ENCODE measurements at regions not wholly inside any gene's neighbourhood (a gene's known extent, or its start where the extent isn't known, plus 50 kb on each side); places are given as distances from the start of the nearest gene placed in this dataset.

DNA sequence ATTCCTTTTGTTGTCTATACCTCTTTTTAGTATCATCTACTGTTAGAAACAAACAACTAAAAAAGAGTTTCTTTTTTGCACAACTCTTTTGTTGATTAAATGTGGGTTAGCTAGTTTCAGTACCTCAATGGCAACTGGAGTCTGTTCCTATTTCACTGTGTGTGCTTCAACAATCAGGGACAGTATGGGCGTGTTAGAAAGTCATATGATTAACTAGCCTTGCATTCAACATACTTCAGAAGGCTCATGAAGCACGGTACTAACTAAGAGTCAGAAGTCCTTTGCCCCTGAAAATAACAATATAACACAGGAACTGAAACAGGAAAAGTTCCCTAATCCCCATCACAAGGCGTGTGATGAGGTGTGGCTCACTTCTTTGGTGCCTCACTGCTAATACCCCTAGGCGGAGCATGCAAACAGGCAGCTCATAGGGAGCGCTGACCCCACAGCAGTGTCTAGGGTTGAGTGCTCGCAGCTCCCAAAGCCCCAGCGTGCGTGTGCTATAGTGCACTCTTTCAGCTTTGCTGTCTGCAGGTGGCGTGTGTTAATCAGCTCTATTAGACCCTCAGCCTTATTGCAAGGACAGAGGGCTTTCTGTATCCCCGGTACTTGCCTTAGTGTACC, 203.1 kb upstream of the NDST3 start:
- TF ChIP-seq, protein P1, sequence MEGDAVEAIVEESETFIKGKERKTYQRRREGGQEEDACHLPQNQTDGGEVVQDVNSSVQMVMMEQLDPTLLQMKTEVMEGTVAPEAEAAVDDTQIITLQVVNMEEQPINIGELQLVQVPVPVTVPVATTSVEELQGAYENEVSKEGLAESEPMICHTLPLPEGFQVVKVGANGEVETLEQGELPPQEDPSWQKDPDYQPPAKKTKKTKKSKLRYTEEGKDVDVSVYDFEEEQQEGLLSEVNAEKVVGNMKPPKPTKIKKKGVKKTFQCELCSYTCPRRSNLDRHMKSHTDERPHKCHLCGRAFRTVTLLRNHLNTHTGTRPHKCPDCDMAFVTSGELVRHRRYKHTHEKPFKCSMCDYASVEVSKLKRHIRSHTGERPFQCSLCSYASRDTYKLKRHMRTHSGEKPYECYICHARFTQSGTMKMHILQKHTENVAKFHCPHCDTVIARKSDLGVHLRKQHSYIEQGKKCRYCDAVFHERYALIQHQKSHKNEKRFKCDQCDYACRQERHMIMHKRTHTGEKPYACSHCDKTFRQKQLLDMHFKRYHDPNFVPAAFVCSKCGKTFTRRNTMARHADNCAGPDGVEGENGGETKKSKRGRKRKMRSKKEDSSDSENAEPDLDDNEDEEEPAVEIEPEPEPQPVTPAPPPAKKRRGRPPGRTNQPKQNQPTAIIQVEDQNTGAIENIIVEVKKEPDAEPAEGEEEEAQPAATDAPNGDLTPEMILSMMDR (IDR thresholded peaks at IDR 0.05), result no peak
- TF ChIP-seq, protein P2, sequence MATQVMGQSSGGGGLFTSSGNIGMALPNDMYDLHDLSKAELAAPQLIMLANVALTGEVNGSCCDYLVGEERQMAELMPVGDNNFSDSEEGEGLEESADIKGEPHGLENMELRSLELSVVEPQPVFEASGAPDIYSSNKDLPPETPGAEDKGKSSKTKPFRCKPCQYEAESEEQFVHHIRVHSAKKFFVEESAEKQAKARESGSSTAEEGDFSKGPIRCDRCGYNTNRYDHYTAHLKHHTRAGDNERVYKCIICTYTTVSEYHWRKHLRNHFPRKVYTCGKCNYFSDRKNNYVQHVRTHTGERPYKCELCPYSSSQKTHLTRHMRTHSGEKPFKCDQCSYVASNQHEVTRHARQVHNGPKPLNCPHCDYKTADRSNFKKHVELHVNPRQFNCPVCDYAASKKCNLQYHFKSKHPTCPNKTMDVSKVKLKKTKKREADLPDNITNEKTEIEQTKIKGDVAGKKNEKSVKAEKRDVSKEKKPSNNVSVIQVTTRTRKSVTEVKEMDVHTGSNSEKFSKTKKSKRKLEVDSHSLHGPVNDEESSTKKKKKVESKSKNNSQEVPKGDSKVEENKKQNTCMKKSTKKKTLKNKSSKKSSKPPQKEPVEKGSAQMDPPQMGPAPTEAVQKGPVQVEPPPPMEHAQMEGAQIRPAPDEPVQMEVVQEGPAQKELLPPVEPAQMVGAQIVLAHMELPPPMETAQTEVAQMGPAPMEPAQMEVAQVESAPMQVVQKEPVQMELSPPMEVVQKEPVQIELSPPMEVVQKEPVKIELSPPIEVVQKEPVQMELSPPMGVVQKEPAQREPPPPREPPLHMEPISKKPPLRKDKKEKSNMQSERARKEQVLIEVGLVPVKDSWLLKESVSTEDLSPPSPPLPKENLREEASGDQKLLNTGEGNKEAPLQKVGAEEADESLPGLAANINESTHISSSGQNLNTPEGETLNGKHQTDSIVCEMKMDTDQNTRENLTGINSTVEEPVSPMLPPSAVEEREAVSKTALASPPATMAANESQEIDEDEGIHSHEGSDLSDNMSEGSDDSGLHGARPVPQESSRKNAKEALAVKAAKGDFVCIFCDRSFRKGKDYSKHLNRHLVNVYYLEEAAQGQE (IDR thresholded peaks at IDR 0.05; ENCODE audit: insufficient read depth in 1 of 2, low read depth in 2 of 2, low read length in 1 of 2), result no peak
- TF ChIP-seq TCF7L2 (IDR thresholded peaks at IDR 0.05; ENCODE audit: low read depth, low read length), result no peak
- TF ChIP-seq POLR2AphosphoS5 (IDR thresholded peaks at IDR 0.05; ENCODE audit: low read depth, low read length), result no peak
- no peak for TF ChIP-seq SIN3A (IDR thresholded peaks at IDR 0.05; ENCODE audit: borderline replicate concordance, insufficient read depth, low read depth, low read length)
